Transverse colon (tissue), 4 donors: ENCODE measurements at regions not wholly inside any gene's neighbourhood (a gene's known extent, or its start where the extent isn't known, plus 50 kb on each side); places are given as distances from the start of the nearest gene placed in this dataset.

Source experiments
- CTCF ChIP-seq, 5 experiments: fragments of 200-600 bp in 3 of 5; fragments of 450-650 bp in 2 of 5; sonication (generic) in 3 of 5; IDR thresholded peaks; 1 replicate in 2 of 5; 2 replicates in 3 of 5; pipeline ENCODE4 v1.5.1; 2016 to 2017; ENCODE audit warnings: antibody characterized with exemption in 5 of 5, inconsistent platforms in 3 of 5, mild to moderate bottlenecking in 2 of 5, moderate library complexity in 1 of 5
- POLR2A ChIP-seq: fragments of 450-650 bp; IDR thresholded peaks from one replicate; pipeline ENCODE4 v1.6.1; 2016; ENCODE audit warnings: antibody characterized with exemption, mild to moderate bottlenecking, moderate library complexity
- POLR2AphosphoS5 ChIP-seq, 3 donors: sonication (generic); formaldehyde crosslinking; IDR thresholded peaks; one replicate each; pipeline ENCODE4 v1.6.1; 2016; ENCODE audit warnings: antibody characterized with exemption in 3 of 3

GRCh38 chr12:69036999-69037398 lies 104.0 kb upstream of the CPM start:
- no peak for TF ChIP-seq CTCF (IDR thresholded peaks at IDR 0.05)
- TF ChIP-seq POLR2A: no peak
- no peak for TF ChIP-seq POLR2AphosphoS5 (IDR thresholded peaks at IDR 0.05)
